ENCODE measurements at regions not wholly inside any gene's neighbourhood (a gene's known extent, or its start where the extent isn't known, plus 50 kb on each side); places are given as distances from the start of the nearest gene placed in this dataset.

DNA sequence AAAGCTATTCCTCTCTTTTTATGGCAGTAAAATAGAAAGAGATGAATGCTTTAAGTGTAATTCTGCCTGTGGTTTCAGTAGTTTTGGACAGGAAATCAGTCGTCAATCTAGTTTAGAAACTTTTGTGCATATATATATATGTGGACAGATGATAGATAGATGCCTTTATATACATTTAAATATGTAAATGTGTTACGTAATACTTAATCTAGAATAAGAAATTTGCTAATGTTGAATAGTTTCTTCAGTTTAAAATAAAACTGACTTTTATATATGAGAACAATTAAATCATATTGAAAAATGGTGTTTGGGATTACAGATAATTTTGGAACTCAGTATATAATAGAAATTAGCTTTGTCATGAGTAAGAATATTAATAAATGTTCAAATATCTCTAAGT, 1165.7 kb upstream of the NCAM2 start:
- TF ChIP-seq CTCF (conservative IDR thresholded peaks at IDR 0.05; ENCODE audit: low read length) (no peak), EZH2phosphoT487 (IDR thresholded peaks at IDR 0.05; ENCODE audit: borderline replicate concordance, low read depth, low read length) (no peak)

All from OCI-LY7 (cell line).